K562 (cell line): ENCODE measurements at regions not wholly inside any gene's neighbourhood (a gene's known extent, or its start where the extent isn't known, plus 50 kb on each side); places are given as distances from the start of the nearest gene placed in this dataset.

Experiments
- NELFE ChIP-seq: IDR thresholded peaks from 2 replicates; pipeline ENCODE4 v1.6.1; 2011; ENCODE audit warnings: mild to moderate bottlenecking; ENCODE audit not compliant: insufficient read depth, insufficient read length
- POLR2AphosphoS5 ChIP-seq: IDR thresholded peaks from 2 replicates; pipeline ENCODE4 v1.6.1; 2011; ENCODE audit warnings: mild to moderate bottlenecking, low read depth, low read length, moderate library complexity; ENCODE audit not compliant: control insufficient read depth, insufficient read depth
- RCOR1 ChIP-seq, 2 experiments: IDR thresholded peaks; 2 replicates each; pipeline ENCODE4 v1.6.1; 2012; ENCODE audit warnings: low read depth in 2 of 2, low read length in 2 of 2, borderline replicate concordance in 1 of 2, improper control_type of control experiment in 1 of 2
- ZMIZ1 ChIP-seq, 2 experiments: fragments of 150-350 bp in 1 of 2; IDR thresholded peaks; 2 replicates each; pipeline ENCODE4 v1.6.1; 2012 to 2016; ENCODE audit warnings: low read depth in 2 of 2, low read length in 2 of 2, mild to moderate bottlenecking in 1 of 2, moderate library complexity in 1 of 2
- ZNF584 ChIP-seq: fragments of 200-800 bp; sonication (Bioruptor generic); IDR thresholded peaks from 2 replicates; pipeline ENCODE4 v1.6.1; 2016; ENCODE audit warnings: low read depth, mild to moderate bottlenecking, missing genetic modification characterization, missing compliant biosample characterization
- TF ChIP-seq, protein P1 (sequence below): fragments of 150-350 bp; IDR thresholded peaks from 2 replicates; pipeline ENCODE4 v1.6.1; 2014; ENCODE audit warnings: low read depth, mild to moderate bottlenecking, low read length, borderline replicate concordance
- TF ChIP-seq, protein P2 (sequence below), 2 experiments: fragments of 450-650 bp; conservative IDR thresholded peaks; 2 replicates each; pipeline ENCODE4 v1.6.1; 2017; ENCODE audit warnings: mild to moderate bottlenecking in 2 of 2, moderate library complexity in 2 of 2

- TF ChIP-seq, protein P1, sequence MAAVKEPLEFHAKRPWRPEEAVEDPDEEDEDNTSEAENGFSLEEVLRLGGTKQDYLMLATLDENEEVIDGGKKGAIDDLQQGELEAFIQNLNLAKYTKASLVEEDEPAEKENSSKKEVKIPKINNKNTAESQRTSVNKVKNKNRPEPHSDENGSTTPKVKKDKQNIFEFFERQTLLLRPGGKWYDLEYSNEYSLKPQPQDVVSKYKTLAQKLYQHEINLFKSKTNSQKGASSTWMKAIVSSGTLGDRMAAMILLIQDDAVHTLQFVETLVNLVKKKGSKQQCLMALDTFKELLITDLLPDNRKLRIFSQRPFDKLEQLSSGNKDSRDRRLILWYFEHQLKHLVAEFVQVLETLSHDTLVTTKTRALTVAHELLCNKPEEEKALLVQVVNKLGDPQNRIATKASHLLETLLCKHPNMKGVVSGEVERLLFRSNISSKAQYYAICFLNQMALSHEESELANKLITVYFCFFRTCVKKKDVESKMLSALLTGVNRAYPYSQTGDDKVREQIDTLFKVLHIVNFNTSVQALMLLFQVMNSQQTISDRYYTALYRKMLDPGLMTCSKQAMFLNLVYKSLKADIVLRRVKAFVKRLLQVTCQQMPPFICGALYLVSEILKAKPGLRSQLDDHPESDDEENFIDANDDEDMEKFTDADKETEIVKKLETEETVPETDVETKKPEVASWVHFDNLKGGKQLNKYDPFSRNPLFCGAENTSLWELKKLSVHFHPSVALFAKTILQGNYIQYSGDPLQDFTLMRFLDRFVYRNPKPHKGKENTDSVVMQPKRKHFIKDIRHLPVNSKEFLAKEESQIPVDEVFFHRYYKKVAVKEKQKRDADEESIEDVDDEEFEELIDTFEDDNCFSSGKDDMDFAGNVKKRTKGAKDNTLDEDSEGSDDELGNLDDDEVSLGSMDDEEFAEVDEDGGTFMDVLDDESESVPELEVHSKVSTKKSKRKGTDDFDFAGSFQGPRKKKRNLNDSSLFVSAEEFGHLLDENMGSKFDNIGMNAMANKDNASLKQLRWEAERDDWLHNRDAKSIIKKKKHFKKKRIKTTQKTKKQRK: no peak
- TF ChIP-seq ZMIZ1 (IDR thresholded peaks at IDR 0.05; ENCODE audit: low read depth in 2 of 2, low read length in 2 of 2): no peak
- TF ChIP-seq NELFE: no peak
- TF ChIP-seq, protein P2, sequence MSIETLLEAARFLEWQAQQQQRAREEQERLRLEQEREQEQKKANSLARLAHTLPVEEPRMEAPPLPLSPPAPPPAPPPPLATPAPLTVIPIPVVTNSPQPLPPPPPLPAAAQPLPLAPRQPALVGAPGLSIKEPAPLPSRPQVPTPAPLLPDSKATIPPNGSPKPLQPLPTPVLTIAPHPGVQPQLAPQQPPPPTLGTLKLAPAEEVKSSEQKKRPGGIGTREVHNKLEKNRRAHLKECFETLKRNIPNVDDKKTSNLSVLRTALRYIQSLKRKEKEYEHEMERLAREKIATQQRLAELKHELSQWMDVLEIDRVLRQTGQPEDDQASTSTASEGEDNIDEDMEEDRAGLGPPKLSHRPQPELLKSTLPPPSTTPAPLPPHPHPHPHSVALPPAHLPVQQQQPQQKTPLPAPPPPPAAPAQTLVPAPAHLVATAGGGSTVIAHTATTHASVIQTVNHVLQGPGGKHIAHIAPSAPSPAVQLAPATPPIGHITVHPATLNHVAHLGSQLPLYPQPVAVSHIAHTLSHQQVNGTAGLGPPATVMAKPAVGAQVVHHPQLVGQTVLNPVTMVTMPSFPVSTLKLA (conservative IDR thresholded peaks at IDR 0.05): no peak
- no peak for TF ChIP-seq POLR2AphosphoS5
- TF ChIP-seq RCOR1 (IDR thresholded peaks at IDR 0.05; ENCODE audit: borderline replicate concordance in 1 of 2, low read depth in 2 of 2, low read length in 2 of 2): no peak
- no peak for TF ChIP-seq ZNF584 (CRISPR knock-in tag)
These were observed 588.5 kb downstream of the VRK1 start (continued) for GRCh38 chr14:97385727-97386126.
